HepG2 (cell line): ENCODE measurements at regions not wholly inside any gene's neighbourhood (a gene's known extent, or its start where the extent isn't known, plus 50 kb on each side); places are given as distances from the start of the nearest gene placed in this dataset.

Experiments
- ATAC-seq: fragments of 200-7000 bp; cut with Tn5 transposase; 3 replicates; pipeline ENCODE4 v1.9.1; 2020; ENCODE audit warnings: mild to moderate bottlenecking, moderate library complexity
- BruUV-seq: library from RNA; stranded (reverse); fragments of 400-500 nt; replicated peaks from 2 replicates; lab custom pipeline; 2021; lab: Mats Ljungman, UMichigan
- CTCF ChIA-PET: fragments of 300-600 bp; formaldehyde crosslinking; extraction: SDS; loops from one replicate; lab custom pipeline; 2021; ENCODE audit warnings: low total read pairs, inconsistent platforms, low intra/inter-chr PET ratio; lab: Yijun Ruan, JAX
- POLR2A ChIA-PET: fragments of 350-600 bp; sonication (Branson Sonifier 250); formaldehyde crosslinking; loops from one replicate; lab custom pipeline; 2020; ENCODE audit warnings: antibody characterized with exemption, inconsistent platforms; lab: Yijun Ruan, JAX
- DNase-seq: peaks from one replicate; pipeline ENCODE4 v3.0.0-alpha.2; 2015; ENCODE audit warnings: low spot score
- FAIRE-seq: peaks from 3 replicates; lab custom pipeline; 2011; peaks lifted over from hg19 to GRCh38; lab: Jason Lieb, UNC
- H2AFZ ChIP-seq: one replicate; pipeline ENCODE4 v1.6.1; 2011; ENCODE audit warnings: low read length, inconsistent platforms
- H3K27ac ChIP-seq: fragments of 300-600 bp; 3 replicates; pipeline ENCODE4 v1.8.0; 2011; ENCODE audit warnings: mixed run types, mild to moderate bottlenecking, mixed read lengths, low read length, inconsistent platforms; ENCODE audit not compliant: insufficient read depth; ENCODE audit errors: extremely low read length
- H3K27me3 ChIP-seq, 2 experiments: fragments of 200-600 bp in 1 of 2; 2 replicates in 1 of 2; 3 replicates in 1 of 2; pipeline versions ENCODE4 v1.6.0 to v1.8.0; 2011; ENCODE audit warnings: low read length in 2 of 2, mild to moderate bottlenecking in 2 of 2, moderate library complexity in 2 of 2, inconsistent platforms in 1 of 2; ENCODE audit not compliant: insufficient read depth in 2 of 2, control insufficient read depth in 1 of 2
- H3K36me3 ChIP-seq, 2 experiments: fragments of 200-600 bp in 1 of 2; replicated peaks in 1 of 2; 2 replicates in 1 of 2; 3 replicates in 1 of 2; pipeline versions ENCODE4 v1.5.1 to v1.8.0; 2011; ENCODE audit warnings: low read length in 2 of 2, inconsistent platforms in 1 of 2; ENCODE audit not compliant: insufficient read depth in 2 of 2, control insufficient read depth in 1 of 2
- H3K4me1 ChIP-seq: 2 replicates; pipeline ENCODE4 v1.5.1; 2012; ENCODE audit warnings: low read length, inconsistent platforms; ENCODE audit not compliant: insufficient read depth
- H3K4me2 ChIP-seq: 2 replicates; pipeline ENCODE4 v1.6.0; 2011; ENCODE audit warnings: low read depth, low read length, inconsistent platforms
- H3K4me3 ChIP-seq, 3 experiments: fragments of 200-600 bp in 1 of 3; sonication (generic), shearing (Covaris generic) in 1 of 3; replicated peaks in 1 of 3; 2 replicates each; pipeline ENCODE4 v1.5.1; 2011 to 2016; ENCODE audit warnings: low read length in 3 of 3, inconsistent platforms in 2 of 3, low read depth in 2 of 3, mild to moderate bottlenecking in 2 of 3, control low read depth in 1 of 3, mixed read lengths in 1 of 3; ENCODE audit not compliant: insufficient read depth in 1 of 3
- H3K79me2 ChIP-seq: one replicate; pipeline ENCODE4 v1.6.1; 2011; ENCODE audit warnings: low read length, inconsistent platforms; ENCODE audit not compliant: insufficient read depth
- H3K9ac ChIP-seq: 2 replicates; pipeline ENCODE4 v1.6.0; 2011; ENCODE audit warnings: mild to moderate bottlenecking, low read depth, low read length, inconsistent platforms; ENCODE audit not compliant: insufficient read depth
- H3K9me3 ChIP-seq: 2 replicates; pipeline ENCODE4 v1.5.1; 2012; ENCODE audit warnings: mild to moderate bottlenecking, low read length
- H4K20me1 ChIP-seq: 2 replicates; pipeline ENCODE4 v1.6.0; 2011; ENCODE audit warnings: inconsistent platforms, mild to moderate bottlenecking, low read length, moderate library complexity; ENCODE audit not compliant: insufficient read depth
- ETV6 ChIP-seq: sonication (generic); formaldehyde crosslinking; conservative IDR thresholded peaks from 2 replicates; pipeline ENCODE4 v1.4.0; 2020; ENCODE audit warnings: missing genetic modification reagents
- MZF1 ChIP-seq: sonication (generic); formaldehyde crosslinking; IDR thresholded peaks from 2 replicates; pipeline ENCODE4 v1.8.1; 2023; ENCODE audit warnings: mild to moderate bottlenecking, missing genetic modification reagents, borderline replicate concordance
- NONO ChIP-seq, 2 experiments: fragments of 450-650 bp in 1 of 2; sonication (generic) in 1 of 2; formaldehyde crosslinking in 1 of 2; IDR thresholded peaks in 1 of 2; conservative IDR thresholded peaks in 1 of 2; 2 replicates each; pipeline versions ENCODE4 v1.6.1 to v1.8.0; 2017 to 2022; ENCODE audit warnings: mild to moderate bottlenecking in 1 of 2, missing genetic modification reagents in 1 of 2, moderate library complexity in 1 of 2
- RFXAP ChIP-seq: sonication (generic); formaldehyde crosslinking; IDR thresholded peaks from 2 replicates; pipeline ENCODE4 v1.4.0; 2020; ENCODE audit warnings: missing genetic modification reagents, borderline replicate concordance
- SATB2 ChIP-seq: sonication (generic); formaldehyde crosslinking; IDR thresholded peaks from 2 replicates; pipeline ENCODE4 v1.5.0; 2020; ENCODE audit warnings: missing genetic modification reagents
- ZBTB14 ChIP-seq: sonication (generic); formaldehyde crosslinking; IDR thresholded peaks from 2 replicates; pipeline ENCODE4 v1.4.0; 2020; ENCODE audit warnings: missing genetic modification reagents
- ZFP91 ChIP-seq: sonication (generic); formaldehyde crosslinking; IDR thresholded peaks from 2 replicates; pipeline ENCODE4 v1.9.0; 2022; ENCODE audit warnings: missing genetic modification reagents, mild to moderate bottlenecking, borderline replicate concordance
- ZFY ChIP-seq: sonication (generic); formaldehyde crosslinking; IDR thresholded peaks from 2 replicates; pipeline ENCODE4 v1.4.0; 2020; ENCODE audit warnings: missing genetic modification reagents
- ZNF580 ChIP-seq: IDR thresholded peaks from 2 replicates; pipeline ENCODE4 v1.6.1; 2016; ENCODE audit warnings: low read depth, borderline replicate concordance
- ZNF615 ChIP-seq: sonication (generic); formaldehyde crosslinking; IDR thresholded peaks from 2 replicates; pipeline ENCODE4 v1.5.0; 2020; ENCODE audit warnings: mild to moderate bottlenecking, missing genetic modification reagents, borderline replicate concordance
- ZNF841 ChIP-seq: sonication (generic); formaldehyde crosslinking; IDR thresholded peaks from 2 replicates; pipeline ENCODE4 v1.8.1; 2023; ENCODE audit warnings: missing genetic modification reagents, borderline replicate concordance
- WGBS: methylation state at CpG from one replicate; pipeline ENCODE4 v1.1.6; 2017; ENCODE audit warnings: low lambda C conversion rate; 5-methylcytosine and 5-hydroxymethylcytosine counted together
- in situ Hi-C: cut with HindIII; loops from 2 replicates; pipeline ENCODE4 v1.10.0; 2017; ENCODE audit warnings: low pct_unique_long_range_greater_than_20kb; ENCODE audit not compliant: extremely low pct_ligation_motif_present
- intact Hi-C: fragments of 100-400 bp; cut with micrococcal nuclease; formaldehyde crosslinking; loops from one replicate; pipeline ENCODE4 v1.10.0; 2022; ENCODE audit not compliant: unreplicated experiment
- TF ChIP-seq, protein P1 (sequence below): sonication (generic); formaldehyde crosslinking; IDR thresholded peaks from 2 replicates; pipeline ENCODE4 v1.4.0; 2020; ENCODE audit warnings: missing genetic modification reagents

GRCh38 chr12:65653321-65653720, 171.0 kb upstream of the HMGA2 start:
- in situ Hi-C loops, result no loop called here
- POLR2A ChIA-PET, result no interaction called here

GRCh38 chr12:65653946-65654629, 170.2 kb upstream of the HMGA2 start:
- no peak overlapping the region for H3K4me2 ChIP-seq
- H4K20me1 ChIP-seq, result no peaks in the 10 kb centered on the region
- H3K27me3 ChIP-seq, result no peaks in the 10 kb centered on the region; a peak in 1 of 5 replicates
- no TSS peak for BruUV-seq
- FAIRE-seq (no peak), DNase-seq (no peak), ATAC-seq (no peak)
- intact Hi-C loops (no loop called here), in situ Hi-C loops (no loop called here)
- no peak overlapping the region for H2AFZ ChIP-seq
- H3K9me3 ChIP-seq, result no peaks in the 10 kb centered on the region
- no peaks in the 10 kb centered on the region for H3K4me1 ChIP-seq
- H3K9ac ChIP-seq, result no peak overlapping the region
- CTCF ChIA-PET, result no interaction called here
- no peak overlapping the region for H3K4me3 ChIP-seq
- H3K79me2 ChIP-seq, result no peaks in the 10 kb centered on the region
- POLR2A ChIA-PET, result no interaction called here
- WGBS, result 4% methylated on average over 7 of the region's 8 CpGs
- H3K27ac ChIP-seq, result no peak overlapping the region
- H3K36me3 ChIP-seq, result no peaks in the 10 kb centered on the region
- TF ChIP-seq ETV6 (no peak), ZNF580 (no peak), ZFP91 (CRISPR knock-in tag) (no peak), ZNF841 (CRISPR knock-in tag) (no peak)
- TF ChIP-seq, protein P1, sequence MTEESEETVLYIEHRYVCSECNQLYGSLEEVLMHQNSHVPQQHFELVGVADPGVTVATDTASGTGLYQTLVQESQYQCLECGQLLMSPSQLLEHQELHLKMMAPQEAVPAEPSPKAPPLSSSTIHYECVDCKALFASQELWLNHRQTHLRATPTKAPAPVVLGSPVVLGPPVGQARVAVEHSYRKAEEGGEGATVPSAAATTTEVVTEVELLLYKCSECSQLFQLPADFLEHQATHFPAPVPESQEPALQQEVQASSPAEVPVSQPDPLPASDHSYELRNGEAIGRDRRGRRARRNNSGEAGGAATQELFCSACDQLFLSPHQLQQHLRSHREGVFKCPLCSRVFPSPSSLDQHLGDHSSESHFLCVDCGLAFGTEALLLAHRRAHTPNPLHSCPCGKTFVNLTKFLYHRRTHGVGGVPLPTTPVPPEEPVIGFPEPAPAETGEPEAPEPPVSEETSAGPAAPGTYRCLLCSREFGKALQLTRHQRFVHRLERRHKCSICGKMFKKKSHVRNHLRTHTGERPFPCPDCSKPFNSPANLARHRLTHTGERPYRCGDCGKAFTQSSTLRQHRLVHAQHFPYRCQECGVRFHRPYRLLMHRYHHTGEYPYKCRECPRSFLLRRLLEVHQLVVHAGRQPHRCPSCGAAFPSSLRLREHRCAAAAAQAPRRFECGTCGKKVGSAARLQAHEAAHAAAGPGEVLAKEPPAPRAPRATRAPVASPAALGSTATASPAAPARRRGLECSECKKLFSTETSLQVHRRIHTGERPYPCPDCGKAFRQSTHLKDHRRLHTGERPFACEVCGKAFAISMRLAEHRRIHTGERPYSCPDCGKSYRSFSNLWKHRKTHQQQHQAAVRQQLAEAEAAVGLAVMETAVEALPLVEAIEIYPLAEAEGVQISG (CRISPR knock-in tag), result no peak

More at GRCh38 chr12:65653321-65653720, 171.0 kb upstream of the HMGA2 start:
- CTCF ChIA-PET, result no interaction called here
- Histone ChIP-seq H2AFZ (no peak overlapping the region), H3K27me3 (no peaks in the 10 kb centered on the region; a peak in 1 of 5 replicates), H3K79me2 (no peaks in the 10 kb centered on the region), H3K9me3 (no peaks in the 10 kb centered on the region), H4K20me1 (no peaks in the 10 kb centered on the region), H3K27ac (no peak overlapping the region), H3K9ac (no peak overlapping the region), H3K4me3 (no peak overlapping the region), H3K36me3 (no peaks in the 10 kb centered on the region), H3K4me2 (no peak overlapping the region), H3K4me1 (no peaks in the 10 kb centered on the region)
- BruUV-seq, result no TSS peak
- TF ChIP-seq NONO (IDR thresholded peaks at IDR 0.05), result no peak
- no peak for TF ChIP-seq NONO (CRISPR knock-in tag; conservative IDR thresholded peaks at IDR 0.05)
- no peak for TF ChIP-seq RFXAP
- no peak for TF ChIP-seq MZF1 (CRISPR knock-in tag)
- TF ChIP-seq ZFY (CRISPR knock-in tag), result no peak
- TF ChIP-seq SATB2 (CRISPR knock-in tag), result no peak
- no peak for TF ChIP-seq ZNF615 (CRISPR knock-in tag)
- no peak for TF ChIP-seq ZBTB14 (CRISPR knock-in tag)
- DNase-seq, result no peak
- no peak for FAIRE-seq
- no peak for ATAC-seq
- intact Hi-C loops, result no loop called here
- WGBS, result 65% methylated on average over 2 of the region's 2 CpGs
